ENCODE measurements at regions not wholly inside any gene's neighbourhood (a gene's known extent, or its start where the extent isn't known, plus 50 kb on each side); places are given as distances from the start of the nearest gene placed in this dataset.
"Not testable (repeated sequence)": the region's sequence is repeated elsewhere in the genome, so short reads cannot be mapped to it uniquely, and the experiment has no call there.

DNA sequence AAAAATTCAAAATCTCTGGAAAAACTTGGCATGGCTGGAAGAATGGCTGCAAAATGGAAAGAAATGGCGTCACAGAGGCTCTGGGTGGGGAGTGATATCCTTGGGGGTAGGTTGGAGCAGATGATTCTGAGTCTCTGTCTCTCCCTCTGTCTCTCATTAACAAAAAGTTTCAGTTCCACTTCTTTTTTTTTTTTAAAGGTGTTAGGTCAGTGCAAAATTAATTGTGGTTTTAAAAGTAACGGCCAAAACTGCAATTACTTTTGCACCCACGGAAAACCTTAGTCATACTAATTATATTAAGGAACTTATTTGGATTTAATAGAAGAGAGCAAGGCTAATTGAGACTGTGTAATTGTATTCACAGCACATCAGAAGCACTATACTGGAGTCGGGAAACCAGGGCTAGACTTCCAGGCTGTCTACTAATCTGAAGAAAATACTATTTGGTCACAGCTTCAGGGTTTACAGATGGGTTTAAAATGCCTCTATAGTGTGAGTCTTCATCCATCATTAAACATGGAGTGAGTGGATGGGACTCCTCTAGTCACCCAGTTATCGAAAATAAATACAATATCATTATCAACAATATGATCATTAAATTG, 289.1 kb upstream of the PLD5 start:
- no peak for DNase-seq (ENCODE audit: low spot score)

DNA sequence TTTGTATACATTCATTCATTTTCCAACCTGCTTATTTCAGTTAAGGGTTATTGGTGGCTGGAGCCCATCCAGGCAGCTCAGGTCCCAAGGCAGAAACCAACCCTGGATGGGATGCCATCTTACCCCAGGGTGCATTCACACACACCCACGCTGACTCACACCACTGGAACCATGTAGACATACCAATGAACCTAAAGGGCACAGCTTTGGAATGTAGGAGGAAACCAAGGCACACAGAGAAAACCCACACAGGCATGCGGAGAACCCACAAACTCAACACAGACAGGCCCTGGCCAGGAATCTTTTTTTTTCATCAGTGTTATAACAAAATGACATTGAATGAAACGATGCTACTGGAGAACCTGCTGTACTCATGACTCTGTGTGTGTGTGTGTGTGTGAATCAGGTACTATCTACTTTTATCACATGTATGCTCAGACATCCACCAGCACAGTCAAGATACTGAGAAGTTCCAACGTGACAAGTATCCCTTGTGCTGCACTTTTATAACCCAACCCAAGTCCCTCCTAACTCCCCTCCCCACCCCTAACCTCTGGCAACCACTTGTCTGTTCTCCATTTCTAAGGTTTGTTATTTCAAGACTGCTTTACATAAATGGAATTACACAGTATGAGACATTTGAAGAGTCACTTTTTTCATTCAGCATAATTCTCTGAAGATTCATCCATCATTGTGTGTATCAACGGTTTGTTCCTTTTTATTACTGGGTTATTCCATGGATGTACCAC, 286.8 kb upstream of the PLD5 start:
- DNase-seq (ENCODE audit: low spot score): peak; percentile 5

DNA sequence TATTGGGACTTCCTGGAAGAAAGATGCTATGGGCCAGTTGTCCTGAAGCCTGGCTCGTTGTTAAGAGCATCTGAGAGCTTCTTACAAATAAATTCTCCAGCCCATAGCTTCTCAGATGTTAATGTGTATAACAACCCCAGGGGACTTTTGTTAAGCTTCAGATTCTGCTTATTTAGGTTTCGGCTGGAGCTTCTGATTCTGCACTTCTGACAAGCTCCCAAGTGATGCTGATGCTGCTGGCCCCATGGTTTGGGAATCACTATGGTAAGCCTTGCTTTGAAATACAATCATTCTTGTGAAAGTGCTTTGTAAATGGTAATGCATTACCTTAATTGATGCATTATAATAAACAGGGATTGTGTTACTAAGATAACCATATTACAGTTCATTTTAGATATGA, 281.8 kb upstream of the PLD5 start:
- no peak for DNase-seq (ENCODE audit: low spot score)

- DNase-seq (ENCODE audit: low spot score): not testable (repeated sequence)
Measured at GRCh38 chr1:242805360-242805759, 280.9 kb upstream of the PLD5 start.

DNA sequence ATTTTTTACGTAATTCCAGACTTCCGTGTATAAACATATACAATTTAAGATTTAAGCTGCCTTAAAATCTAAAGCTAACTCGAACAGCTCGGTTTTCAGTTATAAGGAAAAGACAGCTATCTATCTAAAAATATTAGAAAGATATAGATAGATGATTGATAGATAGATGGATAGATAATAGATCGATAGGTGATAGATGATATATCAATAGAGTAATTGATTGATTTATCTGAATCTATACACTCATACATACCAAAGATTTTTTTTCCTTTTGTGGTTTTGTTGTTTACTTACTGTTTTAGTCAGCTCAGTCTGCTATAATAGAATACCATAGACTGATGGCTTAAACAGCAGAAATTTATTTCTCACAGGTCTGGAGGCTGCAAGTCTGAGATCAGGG, 278.5 kb upstream of the PLD5 start:
- DNase-seq (ENCODE audit: low spot score): no peak

- DNase-seq (ENCODE audit: low spot score): no peak
Measured at GRCh38 chr1:242800521-242800920, 276.0 kb upstream of the PLD5 start.

GRCh38 chr1:242797856-242798255, 273.4 kb upstream of the PLD5 start:
- no peak for DNase-seq (ENCODE audit: low spot score)

- no peak for DNase-seq (ENCODE audit: low spot score)
Measured at GRCh38 chr1:242788771-242789170, 264.3 kb upstream of the PLD5 start.

- DNase-seq (ENCODE audit: low spot score): no peak
Measured at GRCh38 chr1:242787968-242788367, 263.5 kb upstream of the PLD5 start.

DNA sequence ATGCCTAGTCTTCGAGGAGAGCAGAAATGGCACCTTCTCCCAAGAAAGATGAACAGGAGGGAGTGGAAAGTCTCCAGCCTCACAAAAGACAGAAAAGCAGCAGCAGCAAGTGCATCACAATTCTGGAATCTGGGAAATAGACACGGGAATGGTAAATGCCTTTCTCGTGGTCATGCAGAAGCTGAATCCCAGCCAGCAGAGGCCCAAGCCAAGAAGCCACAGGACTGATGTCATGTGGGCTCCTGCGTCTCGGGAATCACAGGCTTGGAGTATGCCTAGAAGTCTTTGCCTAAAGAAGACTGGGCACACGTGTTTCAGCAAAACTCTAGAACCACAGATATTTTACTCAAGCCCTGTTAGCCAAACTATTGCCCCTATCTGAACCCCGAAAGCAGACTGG, 260.3 kb upstream of the PLD5 start:
- no peak for DNase-seq (ENCODE audit: low spot score)

GRCh38 chr1:242784084-242784483, 259.6 kb upstream of the PLD5 start:
- DNase-seq (ENCODE audit: low spot score): no peak

- no peak for DNase-seq (ENCODE audit: low spot score)
Measured at GRCh38 chr1:242774256-242774655, 249.8 kb upstream of the PLD5 start.

DNA sequence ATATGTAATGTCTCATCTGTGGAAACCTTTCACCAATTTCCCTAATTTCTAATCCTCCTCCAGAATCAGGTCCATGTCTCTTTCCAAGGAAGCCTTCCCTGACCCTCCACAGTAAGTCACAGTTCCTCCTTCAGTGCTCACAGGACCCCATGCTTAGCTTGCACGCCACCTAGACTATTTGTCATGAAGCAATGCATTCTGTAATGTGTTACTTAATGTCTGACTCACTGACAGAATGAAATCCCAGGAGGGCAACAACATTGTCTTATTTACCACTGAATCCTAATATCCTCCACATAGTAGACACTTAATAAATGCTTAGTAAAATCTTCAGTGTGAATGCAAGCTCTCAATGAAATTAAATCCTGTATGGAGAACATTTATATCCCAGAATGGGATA, 245.9 kb upstream of the PLD5 start:
- no peak for DNase-seq (ENCODE audit: low spot score)

- DNase-seq (ENCODE audit: low spot score): no peak
Measured at GRCh38 chr1:242764161-242764560, 239.7 kb upstream of the PLD5 start.

DNA sequence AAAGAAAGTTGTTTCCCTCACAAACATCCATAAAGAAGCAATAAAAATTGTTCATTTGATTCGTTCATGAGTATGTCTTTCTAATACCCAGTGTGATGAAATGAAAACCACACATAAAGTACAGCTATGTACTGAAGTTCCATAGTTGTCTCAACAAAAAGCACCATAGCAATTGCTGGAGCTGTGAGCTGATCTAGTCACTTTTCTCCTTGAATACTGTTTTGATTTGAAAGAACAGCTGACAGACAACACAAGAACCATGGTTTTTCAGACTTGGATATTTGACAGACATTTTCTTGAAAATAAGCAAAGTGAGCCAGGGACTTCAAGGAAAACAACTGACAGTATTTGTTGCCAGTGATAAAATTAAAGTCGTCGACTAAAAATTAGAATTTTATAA, 237.1 kb upstream of the PLD5 start:
- DNase-seq (ENCODE audit: low spot score): no peak

- no peak for DNase-seq (ENCODE audit: low spot score)
Measured at GRCh38 chr1:242754926-242755325, 230.4 kb upstream of the PLD5 start.

DNA sequence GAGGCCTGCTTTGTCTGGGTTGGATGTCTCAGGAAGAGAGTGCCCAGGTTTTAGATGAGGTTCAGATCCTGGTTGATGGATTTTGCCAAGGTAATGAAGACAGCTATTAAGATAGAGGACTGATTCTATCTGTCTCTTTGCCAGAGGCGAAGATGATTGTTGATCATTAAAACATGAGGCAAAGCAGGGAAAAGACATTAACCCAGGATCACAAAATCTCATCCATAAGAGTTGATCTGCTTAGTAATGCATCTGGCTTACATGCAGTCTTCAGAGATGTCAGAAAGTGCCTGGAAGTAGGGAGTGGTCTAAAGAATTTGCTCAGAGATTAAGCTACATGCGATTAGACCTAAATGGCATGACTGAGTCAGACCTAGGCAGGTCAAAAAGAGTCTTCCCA, 229.6 kb upstream of the PLD5 start:
- no peak for DNase-seq (ENCODE audit: low spot score)

GRCh38 chr1:242747233-242747632, 222.7 kb upstream of the PLD5 start:
- DNase-seq (ENCODE audit: low spot score): no peak

DNA sequence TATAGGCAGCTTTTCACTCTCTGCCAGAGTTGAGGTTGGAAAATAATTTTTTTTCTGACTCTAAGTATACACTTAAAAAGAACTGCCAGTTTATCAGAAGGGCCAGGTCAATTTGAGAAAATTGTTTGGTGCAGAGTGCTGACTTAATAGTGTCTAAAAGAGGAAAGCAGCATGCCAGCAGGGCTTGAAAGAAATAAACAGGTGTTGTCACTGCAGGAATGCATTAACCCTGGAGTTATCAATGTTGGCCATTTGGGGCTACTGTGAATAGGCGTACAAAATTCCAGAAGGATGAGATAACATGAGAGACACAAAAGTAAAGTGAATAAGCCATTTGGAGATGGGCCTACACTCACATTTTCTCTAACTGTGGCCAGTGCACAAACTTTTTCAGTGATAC, 220.6 kb upstream of the PLD5 start:
- no peak for DNase-seq (ENCODE audit: low spot score)

DNA sequence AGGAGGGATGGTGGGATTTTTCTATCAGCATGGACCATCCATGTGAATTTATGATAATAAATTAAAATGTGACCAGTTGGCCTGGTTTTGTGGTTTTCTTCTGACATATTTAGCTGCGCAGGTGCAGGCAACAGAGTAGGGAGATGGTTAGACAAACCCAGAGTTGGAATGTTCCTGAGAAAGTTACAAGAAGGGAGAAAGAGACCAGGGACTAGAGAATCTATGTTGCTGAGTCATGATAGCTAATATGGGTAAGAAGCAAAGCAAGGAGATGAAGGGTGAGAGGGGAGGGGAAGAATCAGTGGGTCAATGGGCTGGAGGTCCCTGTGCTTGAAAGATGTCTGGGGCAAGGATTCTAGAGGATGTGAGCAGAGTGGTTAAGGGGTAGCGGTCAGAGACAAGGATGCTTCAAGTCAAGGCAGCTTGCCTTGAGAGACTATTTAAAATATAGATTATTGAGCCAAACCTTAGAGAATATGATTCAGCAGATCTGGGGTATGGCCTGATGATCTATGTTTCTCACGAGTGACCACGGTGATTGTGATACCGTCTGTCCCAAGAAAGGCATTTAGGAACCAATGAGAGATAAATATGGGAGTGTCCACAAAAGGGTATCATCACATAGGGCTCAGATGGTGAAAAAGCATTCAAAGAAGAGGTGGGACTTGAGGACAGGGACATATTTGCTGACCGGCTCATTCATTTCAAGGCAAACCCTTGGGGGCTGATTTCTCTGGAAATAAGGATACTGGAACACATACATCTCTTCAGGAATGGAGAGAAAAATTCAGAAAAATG, 219.7 kb upstream of the PLD5 start:
- DNase-seq (ENCODE audit: low spot score): no peak

DNA sequence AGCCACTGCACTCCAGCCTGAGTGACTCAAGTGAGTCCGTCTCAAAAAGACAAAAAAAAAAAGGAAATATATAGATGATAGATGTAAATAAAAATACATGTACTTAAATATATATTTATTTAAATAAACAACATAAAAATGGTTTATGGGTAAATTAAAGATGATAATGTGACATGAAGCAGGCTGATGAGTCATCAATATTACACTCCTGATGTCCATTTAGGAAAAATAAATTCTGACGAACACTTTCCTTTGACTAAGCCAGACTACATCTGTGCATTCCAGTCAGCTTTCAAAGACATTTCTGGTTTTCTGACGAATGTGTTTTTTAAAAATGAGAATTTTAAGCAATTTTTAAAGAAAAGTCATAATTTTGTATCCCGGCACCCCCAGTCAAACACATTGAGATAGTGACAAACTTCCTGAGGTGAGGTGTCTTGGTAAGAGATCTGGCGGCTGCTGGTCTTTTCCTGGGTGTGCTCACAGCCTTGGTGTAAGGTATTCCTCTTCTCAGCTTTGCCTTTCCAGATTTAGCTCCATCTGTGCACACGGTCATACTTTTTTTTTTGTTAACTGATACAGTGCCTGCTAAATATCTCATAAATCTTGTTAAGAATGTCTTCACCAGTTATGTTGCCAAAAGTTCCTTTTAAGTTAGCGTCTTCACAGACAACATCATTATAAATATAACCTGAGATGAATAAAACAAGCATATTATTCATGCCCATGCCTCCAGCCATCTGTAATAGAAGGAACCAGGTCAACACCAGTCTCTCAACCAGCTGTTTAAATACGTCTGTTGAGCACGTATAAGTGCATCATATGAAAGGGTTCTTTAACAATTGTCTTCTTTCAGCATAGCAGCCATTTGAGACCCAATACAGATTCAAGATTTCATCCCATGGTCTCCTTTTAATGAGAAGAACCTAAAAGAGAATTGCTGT, 214.5 kb upstream of the PLD5 start:
- DNase-seq (ENCODE audit: low spot score): no peak

DNA sequence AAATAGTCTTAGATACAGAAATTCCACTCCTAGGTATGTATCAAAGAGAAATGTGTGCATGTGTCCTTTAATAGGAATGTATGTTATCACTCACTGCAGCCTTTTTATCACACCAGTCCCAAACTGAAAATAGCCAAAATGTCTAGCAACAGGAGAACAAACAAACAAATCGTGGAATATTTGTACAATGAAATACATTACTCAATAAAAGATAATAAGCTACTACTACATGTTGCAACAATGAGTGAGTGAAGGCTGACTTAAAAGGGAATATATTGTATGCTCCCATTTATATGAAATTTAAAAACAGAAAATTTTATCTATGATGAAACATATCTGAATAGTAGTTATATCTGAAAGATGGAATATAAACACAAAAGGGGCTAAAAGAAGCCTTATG, 212.1 kb upstream of the PLD5 start:
- no peak for DNase-seq (ENCODE audit: low spot score)

Measured in LoVo (cell line).